Body of pancreas (tissue), 4 donors: ENCODE measurements at regions not wholly inside any gene's neighbourhood (a gene's known extent, or its start where the extent isn't known, plus 50 kb on each side); places are given as distances from the start of the nearest gene placed in this dataset.

ENCODE experiments used
- POLR2A ChIP-seq, 3 donors: fragments of 450-650 bp; IDR thresholded peaks; one replicate each; pipeline ENCODE4 v1.6.1; 2016; ENCODE audit warnings: antibody characterized with exemption in 3 of 3, mild to moderate bottlenecking in 2 of 3
- TF ChIP-seq, protein P1 (sequence below), 7 experiments: fragments of 450-650 bp in 4 of 7; fragments of 200-600 bp in 3 of 7; sonication (generic) in 3 of 7; IDR thresholded peaks; one replicate each; pipeline ENCODE4 v1.5.1; 2016 to 2019; ENCODE audit warnings: antibody characterized with exemption in 7 of 7

DNA sequence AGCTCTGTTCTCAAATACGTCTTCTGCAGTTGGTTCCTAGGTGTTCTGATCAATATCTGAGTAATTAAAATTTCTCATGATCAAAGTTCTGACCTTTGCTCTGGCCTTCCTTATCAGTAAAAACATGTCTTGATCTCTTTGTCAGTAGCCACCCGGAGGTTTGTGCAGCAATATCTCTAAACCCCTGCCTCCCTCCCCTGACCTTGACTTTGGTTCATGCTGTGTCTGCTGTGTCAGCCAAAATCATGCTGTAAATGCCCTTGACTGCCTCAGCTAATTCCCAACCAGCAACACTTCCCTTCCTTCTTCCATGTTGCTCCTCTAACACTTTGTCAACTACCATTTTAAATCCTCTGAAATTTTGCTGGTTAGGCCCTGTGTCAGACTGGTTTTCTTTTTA lies 424.7 kb downstream of the FAM181B start:
- TF ChIP-seq POLR2A (IDR thresholded peaks at IDR 0.05), result no peak
- TF ChIP-seq, protein P1, sequence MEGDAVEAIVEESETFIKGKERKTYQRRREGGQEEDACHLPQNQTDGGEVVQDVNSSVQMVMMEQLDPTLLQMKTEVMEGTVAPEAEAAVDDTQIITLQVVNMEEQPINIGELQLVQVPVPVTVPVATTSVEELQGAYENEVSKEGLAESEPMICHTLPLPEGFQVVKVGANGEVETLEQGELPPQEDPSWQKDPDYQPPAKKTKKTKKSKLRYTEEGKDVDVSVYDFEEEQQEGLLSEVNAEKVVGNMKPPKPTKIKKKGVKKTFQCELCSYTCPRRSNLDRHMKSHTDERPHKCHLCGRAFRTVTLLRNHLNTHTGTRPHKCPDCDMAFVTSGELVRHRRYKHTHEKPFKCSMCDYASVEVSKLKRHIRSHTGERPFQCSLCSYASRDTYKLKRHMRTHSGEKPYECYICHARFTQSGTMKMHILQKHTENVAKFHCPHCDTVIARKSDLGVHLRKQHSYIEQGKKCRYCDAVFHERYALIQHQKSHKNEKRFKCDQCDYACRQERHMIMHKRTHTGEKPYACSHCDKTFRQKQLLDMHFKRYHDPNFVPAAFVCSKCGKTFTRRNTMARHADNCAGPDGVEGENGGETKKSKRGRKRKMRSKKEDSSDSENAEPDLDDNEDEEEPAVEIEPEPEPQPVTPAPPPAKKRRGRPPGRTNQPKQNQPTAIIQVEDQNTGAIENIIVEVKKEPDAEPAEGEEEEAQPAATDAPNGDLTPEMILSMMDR (IDR thresholded peaks at IDR 0.05), result no peak
